VCaP (cell line): ENCODE measurements at regions not wholly inside any gene's neighbourhood (a gene's known extent, or its start where the extent isn't known, plus 50 kb on each side); places are given as distances from the start of the nearest gene placed in this dataset.

Experiments
- H3K27ac ChIP-seq: fragments of 450-650 bp; 2 replicates; pipeline ENCODE4 v1.5.1; 2017
- CTCF ChIP-seq: fragments of 450-650 bp; conservative IDR thresholded peaks from 2 replicates; pipeline ENCODE4 v1.5.1; 2017; ENCODE audit warnings: mild to moderate bottlenecking, moderate library complexity

DNA sequence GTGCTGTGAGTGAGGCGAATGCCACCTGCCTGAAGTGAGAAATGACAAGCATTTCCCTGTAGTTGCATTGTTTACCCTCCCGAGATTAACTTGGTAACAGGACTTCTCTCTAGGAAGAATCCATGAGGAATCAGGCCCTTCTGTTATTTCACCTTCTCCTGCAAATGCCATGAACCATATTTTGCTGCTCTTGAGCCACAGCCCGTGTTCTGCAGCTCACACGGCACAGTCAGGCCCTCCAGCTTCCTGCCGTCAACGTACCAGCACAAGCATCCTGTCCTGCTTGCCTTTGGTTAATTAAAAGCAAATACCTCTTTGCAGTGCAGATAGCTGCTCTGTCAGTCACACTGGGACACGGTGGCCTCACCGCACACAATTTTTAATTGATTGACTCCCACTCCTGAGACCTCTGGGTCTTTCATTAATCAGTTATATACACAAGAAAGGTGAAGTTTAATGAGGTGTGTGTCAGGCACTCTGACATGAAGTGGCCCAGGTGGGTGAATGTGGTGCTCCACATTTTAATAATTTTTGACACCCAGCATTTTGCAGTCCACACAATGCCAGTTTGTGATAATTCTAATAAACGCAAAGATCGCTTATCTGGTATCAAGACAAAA, 95.3 kb upstream of the ASB18 start:
- TF ChIP-seq CTCF, result no peak
- peak overlapping the region; percentile 69 for H3K27ac ChIP-seq

DNA sequence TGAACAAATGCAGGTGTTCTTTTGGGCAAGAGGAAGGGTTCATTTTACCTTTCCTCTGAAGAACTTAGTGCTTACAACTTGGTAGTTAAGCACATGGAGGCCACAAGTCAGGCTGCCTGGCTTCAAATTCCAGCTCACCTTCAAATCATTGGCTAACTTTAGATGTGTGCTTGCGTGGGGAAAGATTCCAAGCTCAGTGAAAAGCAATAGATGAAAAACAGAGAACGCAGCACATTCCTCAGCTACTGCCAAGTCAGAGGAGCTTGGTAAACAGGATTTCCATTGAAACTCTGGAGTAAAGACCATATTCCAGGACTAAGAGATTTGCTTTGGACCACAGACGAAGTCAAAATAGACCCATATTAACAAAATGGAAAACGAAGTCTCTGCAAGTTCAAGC, 96.3 kb upstream of the ASB18 start:
- no peak for TF ChIP-seq CTCF
- peak overlapping the region; percentile 69 for H3K27ac ChIP-seq

- TF ChIP-seq CTCF, result no peak
- H3K27ac ChIP-seq, result no peak overlapping the region
These were observed 99.6 kb upstream of the ASB18 start for GRCh38 chr2:236363711-236364277.

- no peak for TF ChIP-seq CTCF
- no peak overlapping the region for H3K27ac ChIP-seq
These were observed 101.2 kb upstream of the ASB18 start for GRCh38 chr2:236365258-236366048.

DNA sequence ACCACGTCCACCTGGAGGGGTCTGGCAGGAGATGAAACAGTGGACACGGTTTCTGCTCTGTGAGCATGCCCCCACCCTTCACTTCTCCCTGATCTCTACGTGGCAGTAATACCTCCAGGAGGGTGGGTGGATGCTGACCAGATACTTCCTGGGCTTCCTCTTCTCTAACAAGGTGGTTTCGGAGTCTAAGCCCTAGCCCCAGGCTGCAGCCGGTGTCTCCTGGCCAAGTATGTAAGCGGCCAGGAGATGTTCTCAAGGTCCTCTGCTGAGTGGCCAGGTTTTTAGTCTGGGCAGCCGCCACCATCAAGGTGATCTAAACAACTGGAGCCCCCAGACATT, 101.8 kb upstream of the ASB18 start:
- TF ChIP-seq CTCF, result no peak
- H3K27ac ChIP-seq, result no peak overlapping the region

DNA sequence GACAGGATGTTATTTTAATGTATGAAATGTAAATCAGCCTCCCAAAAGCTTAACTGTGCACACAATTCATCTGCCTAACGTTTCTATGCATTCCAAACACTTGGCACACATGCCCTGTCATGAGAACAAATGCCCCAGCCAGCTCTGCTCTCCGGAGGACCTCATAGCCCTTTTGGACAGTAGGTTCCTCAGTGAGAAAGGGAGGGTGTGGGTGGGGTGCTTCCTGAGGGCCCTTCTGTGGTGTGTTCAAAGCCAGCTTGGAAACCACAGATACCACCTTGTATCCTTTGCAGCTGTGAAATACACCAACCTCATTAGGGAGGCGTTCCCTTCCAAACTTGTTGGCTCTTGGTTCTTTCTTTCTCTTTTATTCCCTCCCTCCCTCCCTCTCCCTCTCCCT, 102.2 kb upstream of the ASB18 start:
- no peak for TF ChIP-seq CTCF
- no peak overlapping the region for H3K27ac ChIP-seq

DNA sequence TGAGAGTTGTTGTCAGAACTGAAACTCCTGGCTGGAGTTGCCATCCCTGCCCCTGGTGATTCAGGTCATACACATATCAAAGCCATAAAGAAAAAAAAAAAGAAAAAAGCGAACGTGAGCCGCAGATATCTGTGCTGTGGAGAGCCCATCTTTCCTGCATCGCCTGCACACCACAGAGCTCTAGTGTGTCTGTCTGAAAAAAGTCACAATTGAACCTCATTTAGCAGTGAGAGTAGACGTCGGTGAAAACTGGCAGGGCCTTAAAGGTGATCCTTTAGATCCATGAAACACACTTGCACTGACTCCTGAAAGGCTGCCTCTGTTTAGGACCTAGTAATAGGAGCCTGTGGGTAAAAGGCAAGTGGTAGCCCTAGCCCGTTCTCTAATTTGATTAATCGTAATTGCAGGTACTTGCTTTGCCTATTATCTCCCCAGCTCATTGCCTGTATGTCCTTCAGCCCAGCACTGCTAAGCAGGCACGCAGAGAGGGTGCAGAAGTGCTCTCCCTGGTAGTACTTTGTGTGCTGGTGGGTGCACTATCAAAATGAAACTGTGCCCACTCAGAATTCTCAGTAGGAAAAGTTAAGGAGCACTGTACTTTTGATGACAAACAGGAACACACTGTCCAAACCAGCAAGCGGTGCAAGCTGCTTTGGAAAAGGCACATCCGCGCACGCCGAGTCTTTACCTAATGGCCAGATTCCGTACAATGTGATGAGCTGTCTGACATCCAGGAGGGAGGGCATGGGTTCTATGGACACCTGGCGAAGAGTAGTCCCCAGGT, 103.5 kb upstream of the ASB18 start:
- TF ChIP-seq CTCF, result no peak
- no peak overlapping the region for H3K27ac ChIP-seq
